Mammary epithelial cell (primary cell): ENCODE measurements at regions not wholly inside any gene's neighbourhood (a gene's known extent, or its start where the extent isn't known, plus 50 kb on each side); places are given as distances from the start of the nearest gene placed in this dataset.

Experiments
- CTCF ChIP-seq, 2 donors: IDR thresholded peaks in 1 of 2; conservative IDR thresholded peaks in 1 of 2; 2 replicates each; pipeline ENCODE4 v1.5.1; 2011 to 2012; ENCODE audit warnings: inconsistent platforms in 2 of 2, low read length in 2 of 2, mild to moderate bottlenecking in 2 of 2, control low read depth in 1 of 2, low read depth in 1 of 2; ENCODE audit not compliant: insufficient read depth in 1 of 2; ENCODE audit errors: extremely low read depth in 1 of 2
- EZH2 ChIP-seq: IDR thresholded peaks from 2 replicates; pipeline ENCODE4 v1.6.1; 2012; ENCODE audit warnings: low read length, inconsistent platforms, borderline replicate concordance

GRCh38 chr3:69588170-69588569 lies 151.1 kb upstream of the MITF start:
- TF ChIP-seq CTCF (conservative IDR thresholded peaks at IDR 0.05 in 1 of 2, IDR thresholded peaks at IDR 0.05 in 1 of 2; ENCODE audit: extremely low read depth in 1 of 2, insufficient read depth in 1 of 2, low read depth in 1 of 2, low read length in 2 of 2) (no peak), EZH2 (no peak)
